Ishikawa (cell line): ENCODE measurements at regions not wholly inside any gene's neighbourhood (a gene's known extent, or its start where the extent isn't known, plus 50 kb on each side); places are given as distances from the start of the nearest gene placed in this dataset.

Source experiments
- CEBPB ChIP-seq: IDR thresholded peaks from 2 replicates; pipeline ENCODE4 v1.6.1; 2012
- CREB1 ChIP-seq: IDR thresholded peaks from 2 replicates; pipeline ENCODE4 v1.6.1; 2012; ENCODE audit warnings: low read depth
- EGR1 ChIP-seq: IDR thresholded peaks from 2 replicates; pipeline ENCODE4 v1.6.1; 2012
- EP300 ChIP-seq: IDR thresholded peaks from 2 replicates; pipeline ENCODE4 v1.6.1; 2012; ENCODE audit warnings: borderline replicate concordance
- FOXM1 ChIP-seq: IDR thresholded peaks from 2 replicates; pipeline ENCODE4 v1.6.1; 2012; ENCODE audit warnings: low read depth, borderline replicate concordance
- NFIC ChIP-seq: IDR thresholded peaks from 2 replicates; pipeline ENCODE4 v1.6.1; 2012
- RAD21 ChIP-seq: IDR thresholded peaks from 2 replicates; pipeline ENCODE4 v1.6.1; 2012; ENCODE audit warnings: low read depth
- TAF1 ChIP-seq: IDR thresholded peaks from 2 replicates; pipeline ENCODE4 v1.6.1; 2012; ENCODE audit warnings: low read depth, mild to moderate bottlenecking
- TCF12 ChIP-seq: IDR thresholded peaks from 2 replicates; pipeline ENCODE4 v1.6.1; 2012; ENCODE audit warnings: low read depth
- TEAD4 ChIP-seq: IDR thresholded peaks from 2 replicates; pipeline ENCODE4 v1.6.1; 2012
- YY1 ChIP-seq: IDR thresholded peaks from 2 replicates; pipeline ENCODE4 v1.6.1; 2012; ENCODE audit warnings: low read depth
- ZBTB7A ChIP-seq: IDR thresholded peaks from 2 replicates; pipeline ENCODE4 v1.6.1; 2012; ENCODE audit warnings: low read depth
- TF ChIP-seq, protein P1 (sequence below): IDR thresholded peaks from 2 replicates; pipeline ENCODE4 v1.6.1; 2012
- TF ChIP-seq, protein P2 (sequence below): IDR thresholded peaks from 2 replicates; pipeline ENCODE4 v1.6.1; 2012; ENCODE audit warnings: low read depth, mild to moderate bottlenecking
- TF ChIP-seq, protein P3 (sequence below): IDR thresholded peaks from 2 replicates; pipeline ENCODE4 v1.6.1; 2012

DNA sequence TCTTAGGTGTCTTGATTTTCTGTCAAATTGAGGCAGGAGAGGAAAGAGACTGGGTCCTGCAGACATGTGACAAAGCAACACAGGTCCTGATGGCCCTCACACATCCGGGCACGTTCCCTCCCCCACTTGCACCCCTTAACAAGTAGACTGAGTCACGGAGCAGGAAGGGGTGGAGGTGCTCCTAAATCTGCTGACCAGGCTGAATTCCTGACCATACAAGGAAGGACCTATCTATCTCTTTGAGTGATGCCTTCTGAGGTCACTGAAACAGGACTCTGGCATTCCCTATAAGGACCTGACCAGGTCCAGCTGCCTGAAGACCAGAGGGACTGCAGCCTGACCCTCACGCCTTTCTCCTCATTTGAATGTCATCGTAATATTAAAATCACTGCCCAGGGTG, 250.3 kb downstream of the COL4A1 start:
- TF ChIP-seq, protein P1, sequence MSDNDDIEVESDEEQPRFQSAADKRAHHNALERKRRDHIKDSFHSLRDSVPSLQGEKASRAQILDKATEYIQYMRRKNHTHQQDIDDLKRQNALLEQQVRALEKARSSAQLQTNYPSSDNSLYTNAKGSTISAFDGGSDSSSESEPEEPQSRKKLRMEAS = no peak
- TF ChIP-seq RAD21 (no peak), ZBTB7A (no peak), CEBPB (no peak), NFIC (no peak), FOXM1 (no peak), TCF12 (no peak), TEAD4 (no peak), YY1 (no peak), TAF1 (no peak), EGR1 (no peak), EP300 (no peak), CREB1 (no peak)
- TF ChIP-seq, protein P2, sequence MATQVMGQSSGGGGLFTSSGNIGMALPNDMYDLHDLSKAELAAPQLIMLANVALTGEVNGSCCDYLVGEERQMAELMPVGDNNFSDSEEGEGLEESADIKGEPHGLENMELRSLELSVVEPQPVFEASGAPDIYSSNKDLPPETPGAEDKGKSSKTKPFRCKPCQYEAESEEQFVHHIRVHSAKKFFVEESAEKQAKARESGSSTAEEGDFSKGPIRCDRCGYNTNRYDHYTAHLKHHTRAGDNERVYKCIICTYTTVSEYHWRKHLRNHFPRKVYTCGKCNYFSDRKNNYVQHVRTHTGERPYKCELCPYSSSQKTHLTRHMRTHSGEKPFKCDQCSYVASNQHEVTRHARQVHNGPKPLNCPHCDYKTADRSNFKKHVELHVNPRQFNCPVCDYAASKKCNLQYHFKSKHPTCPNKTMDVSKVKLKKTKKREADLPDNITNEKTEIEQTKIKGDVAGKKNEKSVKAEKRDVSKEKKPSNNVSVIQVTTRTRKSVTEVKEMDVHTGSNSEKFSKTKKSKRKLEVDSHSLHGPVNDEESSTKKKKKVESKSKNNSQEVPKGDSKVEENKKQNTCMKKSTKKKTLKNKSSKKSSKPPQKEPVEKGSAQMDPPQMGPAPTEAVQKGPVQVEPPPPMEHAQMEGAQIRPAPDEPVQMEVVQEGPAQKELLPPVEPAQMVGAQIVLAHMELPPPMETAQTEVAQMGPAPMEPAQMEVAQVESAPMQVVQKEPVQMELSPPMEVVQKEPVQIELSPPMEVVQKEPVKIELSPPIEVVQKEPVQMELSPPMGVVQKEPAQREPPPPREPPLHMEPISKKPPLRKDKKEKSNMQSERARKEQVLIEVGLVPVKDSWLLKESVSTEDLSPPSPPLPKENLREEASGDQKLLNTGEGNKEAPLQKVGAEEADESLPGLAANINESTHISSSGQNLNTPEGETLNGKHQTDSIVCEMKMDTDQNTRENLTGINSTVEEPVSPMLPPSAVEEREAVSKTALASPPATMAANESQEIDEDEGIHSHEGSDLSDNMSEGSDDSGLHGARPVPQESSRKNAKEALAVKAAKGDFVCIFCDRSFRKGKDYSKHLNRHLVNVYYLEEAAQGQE = no peak
- TF ChIP-seq, protein P3, sequence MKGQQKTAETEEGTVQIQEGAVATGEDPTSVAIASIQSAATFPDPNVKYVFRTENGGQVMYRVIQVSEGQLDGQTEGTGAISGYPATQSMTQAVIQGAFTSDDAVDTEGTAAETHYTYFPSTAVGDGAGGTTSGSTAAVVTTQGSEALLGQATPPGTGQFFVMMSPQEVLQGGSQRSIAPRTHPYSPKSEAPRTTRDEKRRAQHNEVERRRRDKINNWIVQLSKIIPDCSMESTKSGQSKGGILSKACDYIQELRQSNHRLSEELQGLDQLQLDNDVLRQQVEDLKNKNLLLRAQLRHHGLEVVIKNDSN = no peak

DNA sequence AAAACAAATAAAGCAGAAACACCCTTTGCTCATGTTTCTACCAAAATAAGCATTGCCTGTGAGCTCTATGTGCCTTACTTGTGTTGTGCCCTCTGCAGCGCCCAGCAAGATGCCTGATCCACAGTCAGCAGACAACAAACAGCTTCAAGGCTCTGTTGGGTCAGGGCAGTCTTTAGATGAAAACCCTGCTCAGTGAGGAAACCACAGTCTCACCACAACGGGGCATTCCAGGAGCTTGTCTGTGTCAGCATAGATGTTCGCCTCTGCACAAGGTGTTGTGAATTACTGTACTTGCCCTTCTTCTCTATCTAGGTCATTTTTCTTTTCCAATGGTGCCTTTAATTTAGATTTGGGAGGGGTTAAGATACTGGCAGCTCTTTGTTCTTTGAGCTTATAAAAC, 251.9 kb downstream of the COL4A1 start:
- TF ChIP-seq TEAD4 (no peak), CEBPB (no peak), TCF12 (no peak), RAD21 (no peak), EP300 (no peak), YY1 (no peak), ZBTB7A (no peak), FOXM1 (no peak), NFIC (no peak), TAF1 (no peak)
- TF ChIP-seq, protein P3 = no peak
- TF ChIP-seq, protein P1 = no peak
- TF ChIP-seq, protein P2 = no peak

DNA sequence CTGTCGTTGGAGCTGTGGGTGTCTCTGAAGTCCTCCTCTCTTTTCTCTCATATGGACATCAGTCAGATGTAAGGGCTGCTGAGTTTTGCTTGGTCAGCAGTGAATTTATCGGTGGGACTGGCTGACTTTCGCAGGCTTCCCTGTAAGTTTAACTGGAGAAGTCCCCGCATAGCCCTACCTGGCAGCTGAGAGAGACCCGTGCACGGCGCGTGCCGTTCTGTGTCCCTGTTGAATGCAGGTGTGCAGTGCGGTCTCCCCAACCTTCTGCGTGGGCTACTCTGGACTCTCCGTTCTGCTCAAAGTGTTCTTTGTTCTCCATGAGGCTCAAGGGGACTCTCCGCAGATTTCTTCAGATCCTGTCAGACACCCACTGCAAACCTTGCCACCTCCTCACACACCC, 252.9 kb downstream of the COL4A1 start:
- TF ChIP-seq EGR1 = no peak
- TF ChIP-seq EP300 = no peak
- no peak for TF ChIP-seq YY1
- TF ChIP-seq, protein P2 = no peak
- no peak for TF ChIP-seq ZBTB7A
- no peak for TF ChIP-seq RAD21
- TF ChIP-seq TEAD4 = no peak
- TF ChIP-seq, protein P3 = no peak
- TF ChIP-seq FOXM1 = no peak
- TF ChIP-seq, protein P1 = no peak
- no peak for TF ChIP-seq CEBPB
- TF ChIP-seq CREB1 = no peak
- no peak for TF ChIP-seq TCF12
- TF ChIP-seq NFIC = no peak

DNA sequence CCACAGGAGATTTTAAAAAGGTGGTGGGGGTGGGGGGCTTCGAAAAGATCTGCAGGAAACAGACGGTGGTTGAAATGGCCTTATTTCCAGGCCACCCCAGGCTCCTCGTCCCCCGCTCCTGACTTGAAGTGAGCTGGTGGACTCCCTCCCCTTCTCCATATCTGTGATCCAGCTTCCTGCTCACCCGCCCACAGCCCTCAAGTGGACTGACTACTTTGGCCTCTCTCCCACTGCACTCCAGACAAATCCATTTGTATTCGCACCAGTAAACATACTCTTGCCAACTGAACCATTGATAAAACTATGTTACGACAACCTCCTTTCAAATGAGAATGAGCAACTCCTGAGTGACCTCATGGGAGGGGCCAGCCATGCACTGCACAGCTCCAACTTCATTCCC, 259.5 kb downstream of the COL4A1 start:
- 0 out of 2 replicates have a peak, but pooled peaks have one; percentile 2 for TF ChIP-seq CEBPB
- TF ChIP-seq CREB1 = no peak
- TF ChIP-seq TCF12 = peak; percentile 59
- TF ChIP-seq, protein P3 = no peak
- no peak for TF ChIP-seq TAF1
- TF ChIP-seq YY1 = peak; percentile 36; the same call in 1 of the 2 replicates
- TF ChIP-seq, protein P2 = no peak
- TF ChIP-seq NFIC = peak; percentile 75
- TF ChIP-seq, protein P1 = peak; percentile 70
- TF ChIP-seq EP300 = peak; percentile 66; the same call in 1 of the 2 replicates
- TF ChIP-seq RAD21 = 0 out of 2 replicates have a peak, but pooled peaks have one; percentile 17
- peak; percentile 29; the same call in 1 of the 2 replicates for TF ChIP-seq TEAD4
- no peak for TF ChIP-seq ZBTB7A
- TF ChIP-seq FOXM1 = 0 out of 2 replicates have a peak, but pooled peaks have one; percentile 20
- TF ChIP-seq EGR1 = 0 out of 2 replicates have a peak, but pooled peaks have one; percentile 13
